HS-27A (cell line): ENCODE measurements at regions not wholly inside any gene's neighbourhood (a gene's known extent, or its start where the extent isn't known, plus 50 kb on each side); places are given as distances from the start of the nearest gene placed in this dataset.

Source experiments
- DNase-seq: peaks from one replicate; pipeline ENCODE4 v3.0.0-alpha.2; 2012; ENCODE audit warnings: low read depth, missing footprints

GRCh38 chr7:45984386-45985295 is 63.6 kb upstream of the IGFBP3 start:
- no peak for DNase-seq

GRCh38 chr7:45983720-45984255 is 62.7 kb upstream of the IGFBP3 start:
- no peak for DNase-seq

- no peak for DNase-seq
Observed at GRCh38 chr7:45982907-45983719, 62.0 kb upstream of the IGFBP3 start.

- no peak for DNase-seq
Observed at GRCh38 chr7:45982132-45982531, 61.1 kb upstream of the IGFBP3 start.

GRCh38 chr7:45980973-45981372 is 59.9 kb upstream of the IGFBP3 start:
- DNase-seq = no peak

GRCh38 chr7:45980181-45980905 is 59.3 kb upstream of the IGFBP3 start:
- DNase-seq = no peak

- DNase-seq = no peak
Observed at GRCh38 chr7:45979275-45980180, 58.5 kb upstream of the IGFBP3 start.

GRCh38 chr7:45978731-45979211 is 57.7 kb upstream of the IGFBP3 start:
- no peak for DNase-seq

- DNase-seq = peak; percentile 79
Observed at GRCh38 chr7:45978010-45978681, 57.1 kb upstream of the IGFBP3 start.

- no peak for DNase-seq
Observed at GRCh38 chr7:45977256-45977780, 56.2 kb upstream of the IGFBP3 start.

GRCh38 chr7:45976485-45976856 is 55.4 kb upstream of the IGFBP3 start:
- no peak for DNase-seq

GRCh38 chr7:45975847-45976484 is 54.9 kb upstream of the IGFBP3 start:
- no peak for DNase-seq

GRCh38 chr7:45975367-45975766 is 54.3 kb upstream of the IGFBP3 start:
- no peak for DNase-seq

- DNase-seq = no peak
Observed at GRCh38 chr7:45974540-45975360, 53.7 kb upstream of the IGFBP3 start.

GRCh38 chr7:45973725-45974532 is 52.9 kb upstream of the IGFBP3 start:
- no peak for DNase-seq

GRCh38 chr7:45972629-45973312 is 51.7 kb upstream of the IGFBP3 start:
- DNase-seq = no peak

GRCh38 chr7:45971661-45972175 is 50.6 kb upstream of the IGFBP3 start:
- no peak for DNase-seq
